HG03039 (cell line): ENCODE measurements at regions not wholly inside any gene's neighbourhood (a gene's known extent, or its start where the extent isn't known, plus 50 kb on each side); places are given as distances from the start of the nearest gene placed in this dataset.

ENCODE experiments used
- ATAC-seq: cut with Tn5 transposase; IDR thresholded peaks from one replicate; pipeline ENCODE4 v1.9.1; 2021; ENCODE audit warnings: mild to moderate bottlenecking, moderate library complexity; ENCODE audit not compliant: unreplicated experiment

DNA sequence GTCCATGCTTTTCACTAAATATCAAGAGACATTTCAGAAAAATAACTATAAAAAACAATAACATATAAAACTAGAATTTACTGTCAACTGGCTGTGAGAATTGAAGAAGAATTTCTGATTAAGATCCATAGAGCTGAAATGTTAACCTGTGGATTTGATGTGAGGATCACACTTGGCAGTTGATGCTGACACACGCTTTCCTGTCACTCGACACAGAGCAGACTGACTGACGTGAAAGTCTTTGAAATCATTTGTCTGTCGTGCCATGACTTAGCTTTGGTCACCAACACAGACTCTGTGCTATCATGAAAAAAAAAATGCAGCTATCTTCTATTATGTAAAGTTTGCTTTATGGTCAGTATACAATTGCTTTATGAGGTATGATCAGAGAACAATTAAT lies 706.0 kb upstream of the ZP4 start:
- no peak for ATAC-seq

DNA sequence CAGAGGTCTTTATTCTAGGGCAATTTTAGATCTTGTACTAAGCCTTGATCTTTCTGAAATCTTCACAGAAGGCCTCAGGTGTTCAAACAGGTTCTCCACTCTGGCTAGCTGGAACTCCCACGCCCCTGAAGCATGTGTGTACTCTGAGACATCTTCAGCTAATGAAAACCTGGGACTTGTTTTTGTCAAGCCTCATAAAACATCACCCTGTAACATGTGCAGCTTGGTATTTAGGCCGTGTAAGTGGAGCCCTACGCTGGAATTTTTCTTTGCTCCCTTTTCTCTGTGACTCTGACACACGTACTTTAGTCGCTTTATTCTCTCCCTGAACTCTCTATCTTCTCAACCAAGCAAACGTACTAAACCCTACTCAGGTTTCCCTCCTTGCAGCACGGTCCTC lies 701.9 kb upstream of the ZP4 start:
- no peak for ATAC-seq

DNA sequence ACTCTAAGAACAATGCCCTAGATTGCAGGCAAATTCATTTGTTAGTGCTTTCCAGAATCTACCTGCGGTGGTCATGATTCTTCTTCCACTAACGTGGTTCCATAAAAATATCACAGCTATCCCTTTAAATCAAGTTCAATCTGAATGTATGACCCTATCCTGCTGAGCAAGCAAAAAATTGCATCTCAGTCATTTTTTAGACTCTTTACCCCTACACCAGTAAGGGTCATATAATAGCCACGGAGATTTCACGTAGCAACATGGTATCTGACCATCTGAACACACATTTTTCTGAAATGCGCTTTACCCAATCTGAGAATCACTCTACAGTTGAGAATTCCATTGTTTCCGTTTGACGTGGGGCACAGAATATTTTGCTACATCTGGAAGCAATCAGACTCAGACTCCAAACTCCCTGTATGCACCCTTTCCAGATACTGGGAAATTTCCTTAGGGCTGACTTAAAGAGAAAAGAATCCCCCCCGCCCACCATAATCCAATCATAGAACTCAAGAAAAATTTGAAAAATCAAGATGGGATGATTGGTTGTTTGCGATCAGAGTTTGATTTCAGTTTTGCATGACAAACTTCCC lies 699.2 kb upstream of the ZP4 start:
- no peak for ATAC-seq

DNA sequence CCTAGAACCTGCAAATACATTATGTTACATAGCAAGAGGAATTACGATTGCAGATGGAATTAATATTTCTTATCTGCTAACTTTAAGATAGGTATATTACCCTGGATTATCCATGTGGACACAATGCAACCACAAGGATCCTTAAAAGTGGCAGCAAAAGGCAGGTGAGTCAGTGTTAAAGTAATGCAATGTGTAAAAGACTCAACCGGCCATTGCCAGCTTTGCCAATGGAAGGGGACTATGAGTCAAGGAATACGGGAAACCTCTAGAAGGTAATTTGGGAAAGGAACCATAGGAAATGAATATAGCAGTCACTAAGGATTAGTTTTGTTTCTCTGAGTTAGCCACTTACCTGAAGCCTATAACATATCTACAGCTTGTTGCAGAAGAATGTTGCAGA lies 692.1 kb upstream of the ZP4 start:
- no peak for ATAC-seq

DNA sequence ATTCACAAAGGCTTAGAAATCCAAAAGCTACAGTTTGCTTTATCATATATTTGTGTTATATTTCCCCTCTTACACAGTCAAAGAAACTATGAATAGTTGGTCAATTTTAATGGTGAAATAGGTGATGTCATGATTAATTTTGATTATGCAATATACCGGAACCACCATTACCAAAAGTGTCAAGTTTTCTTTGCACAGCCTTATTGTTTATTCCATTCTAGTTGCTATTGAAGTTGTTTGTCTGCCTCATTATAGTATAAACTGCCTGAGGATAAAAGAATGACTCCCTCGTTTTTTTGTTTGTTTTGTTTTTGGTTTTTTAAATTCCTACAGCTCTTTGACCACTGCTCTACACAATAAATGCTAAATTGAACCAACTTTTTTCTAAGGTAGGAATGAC lies 690.6 kb upstream of the ZP4 start:
- ATAC-seq = no peak

DNA sequence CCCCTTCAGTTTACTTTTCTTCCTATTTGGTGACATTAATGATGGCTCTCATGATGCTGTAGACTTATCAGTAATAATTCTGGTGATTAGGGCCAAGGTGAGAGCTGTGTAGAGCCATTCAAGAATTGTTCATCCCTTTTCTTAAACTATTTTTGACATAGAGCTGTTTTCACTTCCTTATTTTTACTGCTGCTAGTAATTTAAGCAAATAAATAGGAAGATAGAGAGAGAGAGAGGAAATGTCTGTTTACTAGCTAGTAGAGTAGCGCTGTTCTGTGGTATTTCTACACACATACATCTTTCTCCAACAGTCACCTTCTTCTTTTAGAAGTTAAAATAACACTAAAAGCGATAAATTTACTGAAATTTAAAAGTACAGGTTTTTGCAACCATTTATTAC lies 678.0 kb upstream of the ZP4 start:
- ATAC-seq = no peak

DNA sequence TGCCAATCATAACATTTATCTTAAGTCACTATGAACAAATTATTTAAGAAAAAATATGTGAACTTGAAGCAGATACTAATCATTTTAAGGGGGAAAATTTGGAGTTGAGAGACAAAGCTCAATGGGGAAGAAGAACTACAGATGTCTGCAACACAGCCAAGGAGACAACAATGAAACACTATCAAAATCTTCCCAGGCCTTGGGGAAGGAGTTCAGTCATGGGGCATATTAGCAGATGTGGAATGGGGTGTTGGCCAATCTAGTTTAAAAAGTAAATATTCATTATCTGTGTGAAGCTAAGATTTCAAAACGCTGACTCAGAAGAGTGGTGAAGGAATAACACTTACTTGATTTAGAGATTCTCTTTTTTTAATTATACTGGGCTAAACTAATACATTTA lies 671.6 kb upstream of the ZP4 start:
- no peak for ATAC-seq

DNA sequence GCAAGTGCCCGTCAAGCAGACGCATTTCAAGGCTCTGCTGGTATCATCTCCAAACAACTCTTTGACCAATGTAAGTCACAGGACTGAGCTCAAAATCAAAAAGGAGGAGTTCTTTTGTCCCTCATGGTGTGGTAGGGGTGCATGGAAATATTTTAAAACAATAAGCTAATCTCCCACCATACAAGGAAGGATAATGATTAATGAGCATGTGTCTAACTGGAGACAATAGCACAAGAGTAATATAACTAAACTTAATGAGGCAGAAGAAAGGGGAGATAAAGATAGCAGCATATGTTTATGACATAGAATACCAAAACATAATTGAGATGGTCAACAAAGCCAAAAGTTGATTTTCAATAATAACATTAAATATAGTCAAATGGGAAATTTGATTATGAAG lies 668.0 kb upstream of the ZP4 start:
- ATAC-seq = no peak

DNA sequence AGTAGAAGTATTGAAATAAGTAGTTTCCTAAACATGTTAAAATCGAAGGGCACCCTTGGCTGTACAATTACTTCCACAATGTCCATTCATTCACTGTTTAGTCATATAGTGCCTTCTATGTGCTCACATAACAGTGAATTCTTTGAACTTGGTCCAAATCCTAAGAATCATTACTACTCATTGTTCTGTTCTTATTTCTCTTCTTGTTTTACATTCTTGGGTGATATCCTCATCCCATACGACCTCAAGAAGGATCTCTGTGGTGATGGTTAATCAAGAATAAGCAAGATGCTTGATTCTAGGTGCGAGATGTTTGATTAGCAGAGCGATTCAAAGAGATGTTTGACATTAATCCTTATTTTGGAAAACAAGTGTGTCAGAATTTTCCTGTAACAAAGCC lies 667.4 kb upstream of the ZP4 start:
- no peak for ATAC-seq

DNA sequence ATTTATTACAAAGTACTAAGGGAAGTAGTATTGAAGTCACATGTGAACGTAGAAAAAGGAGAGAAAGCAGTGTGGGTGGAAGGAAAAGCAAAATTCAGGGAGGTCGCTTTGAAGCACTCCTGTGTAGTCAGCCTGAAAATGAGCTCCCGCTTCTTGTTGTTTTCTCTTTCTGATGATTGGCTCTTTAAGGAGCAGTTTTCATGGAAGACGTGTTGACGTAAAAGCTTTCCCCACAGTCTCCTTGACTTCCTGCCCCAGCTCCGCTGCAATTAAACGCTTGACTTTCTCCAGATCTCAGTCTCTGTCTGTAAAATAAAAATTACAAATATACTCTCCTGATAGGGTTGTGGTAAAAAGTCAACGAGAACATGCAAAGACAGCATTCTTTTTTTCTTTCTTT lies 661.5 kb upstream of the ZP4 start:
- no peak for ATAC-seq

DNA sequence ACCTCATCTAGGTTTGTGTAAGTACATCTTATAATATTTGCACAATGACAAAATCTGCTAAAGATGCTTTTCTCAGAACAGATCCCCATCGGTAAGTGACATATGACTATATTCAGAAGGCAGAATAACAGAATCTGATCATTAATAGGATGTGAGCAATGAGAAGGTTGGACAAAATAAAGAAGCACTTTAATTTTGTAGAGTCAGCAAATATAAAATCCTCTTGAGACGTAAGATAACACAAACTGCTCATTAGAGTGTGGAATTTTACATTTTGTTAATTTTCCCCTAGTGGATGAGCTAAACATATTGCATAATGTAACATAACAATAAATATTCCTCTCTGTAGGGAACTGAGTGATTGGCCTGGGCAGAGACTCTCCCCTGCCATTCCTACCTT lies 658.4 kb upstream of the ZP4 start:
- ATAC-seq = no peak

DNA sequence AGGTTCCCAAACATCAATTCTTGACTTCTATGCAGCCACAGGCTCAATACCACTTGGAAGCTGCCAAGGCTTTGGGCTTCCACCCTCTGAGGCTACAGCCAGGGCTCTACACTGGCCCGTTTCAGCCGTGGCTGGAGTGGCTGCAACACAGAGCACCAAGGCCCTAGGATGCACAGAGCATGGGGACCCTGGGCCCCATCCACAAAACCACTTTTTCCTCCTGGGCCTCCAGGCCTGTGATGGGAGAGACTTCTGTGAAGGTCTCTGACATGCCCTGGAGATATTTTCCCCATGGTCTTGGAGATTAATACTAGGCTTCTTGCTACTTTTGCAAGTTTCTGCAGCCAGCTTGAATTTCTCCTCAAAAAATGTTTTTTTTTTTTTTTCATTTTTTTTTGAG lies 655.4 kb upstream of the ZP4 start:
- ATAC-seq = no peak

DNA sequence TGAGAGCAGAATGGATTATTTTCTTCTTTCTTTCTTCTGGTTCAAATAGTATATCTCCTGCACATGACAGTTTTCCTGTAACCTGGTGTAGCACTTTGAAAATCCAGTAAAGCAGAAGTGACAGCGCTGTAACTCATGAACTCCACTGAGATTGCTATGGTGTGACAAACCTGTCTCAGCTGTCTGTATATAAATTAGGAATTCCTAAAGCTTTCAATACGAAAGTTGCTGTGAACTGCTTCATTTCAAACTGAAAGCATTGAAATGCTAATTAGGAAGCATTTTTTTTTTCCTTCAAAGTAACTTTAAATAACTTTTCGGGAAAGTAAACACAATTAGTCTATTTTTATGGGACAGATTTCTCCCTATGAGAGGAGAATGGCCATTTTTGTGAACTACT lies 646.9 kb upstream of the ZP4 start:
- no peak for ATAC-seq

DNA sequence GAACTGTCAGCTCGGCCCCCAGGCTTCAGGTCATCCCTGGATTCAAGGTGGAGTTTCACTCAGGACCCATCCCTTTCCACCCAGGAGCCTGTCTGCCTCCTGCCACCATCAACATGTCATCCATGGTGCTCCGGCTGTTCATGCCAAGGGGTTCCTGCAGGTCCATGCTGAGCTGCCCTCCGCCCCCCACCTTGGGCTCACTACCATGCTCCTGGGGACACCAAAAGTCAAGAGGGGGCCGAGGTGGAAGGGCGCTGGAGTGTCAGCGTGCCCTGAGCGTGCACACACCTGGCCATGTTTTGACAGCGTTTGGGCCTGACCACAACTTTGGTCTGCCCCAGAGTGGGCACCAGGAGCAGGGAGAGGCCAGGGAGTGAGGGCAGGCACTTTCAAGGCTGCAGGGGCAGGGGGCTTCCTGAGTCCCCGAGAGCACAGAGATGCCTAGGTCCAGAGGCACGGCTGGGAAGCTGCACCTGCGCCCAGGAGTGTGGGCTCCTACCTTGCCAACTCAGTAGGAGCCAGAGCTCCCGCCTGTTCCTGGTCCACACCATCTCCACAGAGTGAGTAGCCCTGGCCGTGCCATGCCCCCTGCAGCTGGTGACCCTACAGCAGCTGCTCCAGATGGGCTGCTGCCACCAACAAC lies 639.6 kb upstream of the ZP4 start:
- no peak for ATAC-seq

DNA sequence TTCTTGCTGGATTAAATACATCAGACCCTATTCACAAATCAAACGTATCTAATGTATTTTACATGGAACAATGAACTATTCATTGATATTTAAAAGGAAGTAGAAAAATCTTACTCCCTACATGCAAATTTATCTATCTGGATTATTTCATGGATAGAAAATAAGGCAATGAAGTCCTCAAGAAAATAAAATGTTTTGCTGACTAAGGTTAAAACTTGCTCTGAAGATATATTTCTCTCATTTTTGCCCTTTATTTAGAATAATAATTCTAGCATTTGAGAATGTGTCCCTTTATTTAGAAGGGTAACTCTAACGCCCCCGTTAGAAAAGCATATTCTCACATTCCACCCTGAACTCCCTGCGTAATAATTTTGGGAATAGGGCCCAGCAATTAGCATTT lies 627.0 kb upstream of the ZP4 start:
- no peak for ATAC-seq

DNA sequence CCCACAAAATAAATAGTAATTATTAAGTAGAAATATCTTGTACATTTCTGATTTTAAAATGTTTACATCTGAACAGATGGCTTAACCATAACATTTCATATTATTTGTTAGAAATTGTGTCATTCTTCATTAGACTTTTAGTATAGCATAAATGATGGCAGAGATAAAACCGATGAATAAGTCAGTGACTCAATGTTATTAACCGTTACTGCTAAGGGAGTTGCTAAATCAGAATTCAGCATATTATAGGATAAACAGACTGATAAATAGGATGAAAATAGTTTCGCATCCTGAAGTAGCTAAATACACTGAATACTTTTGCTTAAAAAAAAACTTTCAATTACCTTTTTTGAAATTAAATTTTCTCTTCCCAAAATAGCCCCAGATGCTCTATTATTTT lies 610.6 kb upstream of the ZP4 start:
- ATAC-seq = no peak

DNA sequence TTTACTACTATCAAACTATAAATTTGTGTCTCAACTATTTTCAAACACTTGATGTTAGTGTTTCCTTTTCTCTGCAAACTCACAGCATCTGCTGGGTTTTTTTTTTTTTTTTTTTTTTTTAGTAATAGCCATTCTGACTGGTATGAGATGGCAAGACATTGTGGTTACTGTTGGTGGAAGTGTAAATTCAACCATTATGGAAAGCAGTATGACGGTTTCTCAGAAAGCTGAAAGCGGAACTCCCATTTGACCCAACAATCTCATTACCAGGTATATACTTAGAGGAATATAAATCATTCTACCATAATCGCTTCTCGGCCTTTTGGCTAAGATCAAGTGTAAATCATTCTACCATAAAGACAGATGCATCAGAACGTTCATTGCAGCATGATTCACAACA lies 608.3 kb upstream of the ZP4 start:
- ATAC-seq = no peak

DNA sequence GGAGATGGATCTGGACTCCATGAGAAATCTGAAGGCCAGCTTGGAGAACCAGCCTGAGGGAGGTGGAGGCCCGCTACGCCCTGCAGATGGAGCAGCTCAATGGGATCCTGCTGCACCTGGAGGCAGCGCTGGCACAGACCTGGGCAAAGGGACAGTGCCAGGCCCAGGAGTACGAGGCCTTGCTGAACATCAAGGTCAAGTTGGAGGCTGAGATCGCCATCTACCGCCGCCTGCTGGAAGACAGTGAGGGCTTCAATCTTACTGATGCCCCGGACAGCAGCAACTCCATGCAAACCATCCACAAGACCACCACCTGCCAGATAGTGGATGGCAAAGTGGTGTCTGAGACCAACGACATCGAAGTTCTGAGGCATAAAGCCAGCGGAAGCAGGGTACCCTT lies 601.5 kb upstream of the ZP4 start:
- no peak for ATAC-seq

DNA sequence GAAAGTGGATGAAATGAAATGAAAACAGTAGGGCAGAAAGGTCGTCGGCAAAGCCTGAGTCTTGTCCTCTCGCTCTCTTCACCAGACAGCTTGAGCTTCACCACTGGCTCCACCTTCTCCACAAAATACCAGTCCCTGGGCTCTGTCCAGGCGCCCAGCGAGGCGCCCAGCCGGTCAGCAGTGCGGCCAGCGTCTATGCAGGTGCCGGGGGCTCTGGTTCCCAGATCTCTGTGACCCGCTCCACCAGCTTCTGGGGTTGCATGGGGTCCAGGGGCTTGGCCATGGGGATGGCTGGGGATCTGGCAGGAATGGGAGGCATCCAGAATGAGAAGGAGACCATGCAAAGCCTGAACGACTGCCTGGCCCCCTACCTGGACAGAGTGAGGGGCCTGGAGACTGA lies 600.5 kb upstream of the ZP4 start:
- ATAC-seq = no peak

DNA sequence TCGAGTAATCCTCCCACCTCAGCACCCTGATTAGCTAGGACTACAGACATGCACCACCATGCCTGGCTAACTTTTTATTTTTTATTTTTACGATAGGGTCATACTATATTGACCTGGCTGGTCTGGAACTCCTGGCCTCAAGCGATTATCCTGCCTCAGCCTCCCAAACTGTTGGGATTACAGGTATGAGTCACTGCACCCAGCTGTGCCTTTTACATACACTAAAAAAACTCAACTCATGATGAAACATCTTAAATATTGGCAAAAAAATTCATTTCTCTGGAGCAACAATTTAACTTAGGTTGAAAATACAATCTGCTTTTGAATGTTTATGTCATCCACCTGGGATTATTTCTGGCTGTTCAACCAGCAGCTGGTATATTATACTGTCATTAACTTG lies 598.3 kb upstream of the ZP4 start:
- ATAC-seq = no peak

DNA sequence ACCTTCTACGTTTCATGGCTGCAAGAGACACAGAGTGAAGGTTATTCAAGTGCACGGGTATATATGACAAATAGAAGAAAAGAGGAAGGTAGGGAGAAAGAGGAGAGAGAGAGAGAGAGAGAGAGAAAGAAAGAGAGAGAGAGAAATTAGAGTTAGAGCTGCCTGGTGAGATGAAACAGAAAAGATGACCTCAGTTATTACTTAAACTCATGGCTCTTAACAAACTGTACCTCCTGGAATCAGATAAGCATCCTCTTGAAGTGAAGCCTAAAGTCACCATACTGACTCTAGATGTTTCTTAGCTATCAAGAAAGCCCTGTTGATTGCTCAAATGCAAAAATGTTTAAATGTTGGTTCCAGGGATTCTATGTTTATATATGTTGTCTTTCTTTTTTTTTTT lies 597.7 kb upstream of the ZP4 start:
- no peak for ATAC-seq

DNA sequence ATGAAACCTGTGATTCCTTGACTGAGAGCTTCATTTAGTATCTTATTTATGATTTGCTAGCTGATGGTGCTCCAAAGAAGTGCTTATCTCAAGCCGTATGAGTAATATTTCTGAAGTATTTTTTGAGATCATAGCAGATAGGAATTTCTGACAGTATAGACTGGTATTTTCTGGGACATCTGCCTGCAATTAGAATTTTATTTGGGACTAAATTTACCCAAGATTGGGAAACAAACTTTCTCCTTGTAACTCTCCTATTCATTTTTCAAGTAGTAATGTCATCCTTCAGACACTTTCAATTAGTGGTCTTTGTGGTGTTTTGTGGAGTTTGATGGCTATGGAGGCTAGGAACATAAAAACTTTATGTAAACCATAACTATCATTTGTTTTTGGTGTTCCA lies 597.2 kb upstream of the ZP4 start:
- ATAC-seq = no peak

DNA sequence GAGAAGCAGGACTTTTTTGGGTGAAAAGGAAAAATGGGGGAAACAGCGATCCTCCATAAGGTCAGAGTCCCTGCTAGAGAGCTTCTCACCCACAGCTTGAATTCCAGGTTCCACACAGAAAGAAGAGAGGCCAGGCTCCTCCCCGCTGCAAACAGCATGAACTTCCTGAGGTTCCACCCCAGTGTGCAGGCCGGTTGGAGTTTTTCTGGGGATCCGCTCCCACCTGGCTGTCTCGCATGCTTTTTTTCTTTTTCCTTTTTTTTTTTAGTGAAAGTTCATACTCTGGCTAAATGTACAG lies 595.1 kb upstream of the ZP4 start:
- no peak for ATAC-seq
